Loucy (cell line): ENCODE measurements at regions not wholly inside any gene's neighbourhood (a gene's known extent, or its start where the extent isn't known, plus 50 kb on each side); places are given as distances from the start of the nearest gene placed in this dataset.
"Not testable (repeated sequence)": the region's sequence is repeated elsewhere in the genome, so short reads cannot be mapped to it uniquely, and the experiment has no call there.

ENCODE experiments used
- CTCF ChIP-seq: fragments of 200-600 bp; sonication (generic); conservative IDR thresholded peaks from 2 replicates; pipeline ENCODE4 v1.5.1; 2014; ENCODE audit warnings: mild to moderate bottlenecking, antibody characterized with exemption, low read length
- EZH2phosphoT487 ChIP-seq: fragments of 200-600 bp; IDR thresholded peaks from 2 replicates; pipeline ENCODE4 v1.6.1; 2018; ENCODE audit warnings: antibody characterized with exemption, mild to moderate bottlenecking, moderate library complexity, borderline replicate concordance

- TF ChIP-seq CTCF, EZH2phosphoT487: not testable (repeated sequence)
Measured at GRCh38 chr13:111058339-111058738, 56.8 kb upstream of the ARHGEF7 start.
